GM18520 (cell line): ENCODE measurements at regions not wholly inside any gene's neighbourhood (a gene's known extent, or its start where the extent isn't known, plus 50 kb on each side); places are given as distances from the start of the nearest gene placed in this dataset.
"Not testable (repeated sequence)": the region's sequence is repeated elsewhere in the genome, so short reads cannot be mapped to it uniquely, and the experiment has no call there.

Source experiments
- ATAC-seq: cut with Tn5 transposase; IDR thresholded peaks from one replicate; pipeline ENCODE4 v1.9.1; 2021; ENCODE audit not compliant: unreplicated experiment

DNA sequence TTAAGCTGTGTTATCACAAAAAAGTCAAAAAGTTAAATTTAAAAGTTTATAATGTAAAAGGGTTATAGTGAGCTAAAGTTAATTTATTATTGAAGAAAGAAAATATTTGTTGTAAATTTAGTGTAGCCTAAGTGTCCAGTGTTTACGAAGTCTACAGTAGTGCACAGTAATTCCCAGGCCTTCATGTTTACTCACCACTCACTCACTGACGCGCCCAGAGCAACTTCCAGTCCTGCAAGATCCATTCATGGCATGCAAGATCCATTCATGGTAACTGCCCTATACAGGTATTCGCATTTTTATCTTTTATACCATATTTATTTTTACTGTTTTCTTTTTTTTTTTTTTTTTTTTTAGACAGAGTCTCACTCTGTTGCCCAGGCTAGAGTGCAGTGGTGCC lies 69.5 kb downstream of the TPRA1 start:
- ATAC-seq, result no peak

GRCh38 chr3:127518456-127519081 lies 72.0 kb downstream of the TPRA1 start:
- no peak for ATAC-seq

GRCh38 chr3:127512256-127512655 lies 78.3 kb downstream of the TPRA1 start:
- ATAC-seq, result no peak

DNA sequence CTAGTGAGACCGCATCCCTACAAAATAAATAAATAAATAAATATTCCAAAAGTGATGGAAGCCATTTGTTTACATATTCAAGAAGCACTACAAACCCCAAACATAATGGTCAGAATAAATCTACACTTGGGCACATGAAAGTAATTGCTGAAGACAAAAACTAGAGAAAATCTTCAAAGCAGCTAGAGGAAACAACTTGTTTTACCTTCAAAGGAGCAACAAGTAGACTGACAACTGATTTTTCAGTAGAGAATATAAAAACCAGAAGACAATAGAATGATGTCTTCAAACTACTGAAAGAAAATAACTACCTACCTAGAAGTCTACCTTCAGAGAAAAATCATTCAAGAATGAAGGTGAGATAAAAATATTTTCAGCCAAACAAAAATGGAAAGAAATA lies 89.4 kb downstream of the TPRA1 start:
- ATAC-seq, result no peak

GRCh38 chr3:127497676-127498075 lies 92.9 kb downstream of the TPRA1 start:
- no peak for ATAC-seq

DNA sequence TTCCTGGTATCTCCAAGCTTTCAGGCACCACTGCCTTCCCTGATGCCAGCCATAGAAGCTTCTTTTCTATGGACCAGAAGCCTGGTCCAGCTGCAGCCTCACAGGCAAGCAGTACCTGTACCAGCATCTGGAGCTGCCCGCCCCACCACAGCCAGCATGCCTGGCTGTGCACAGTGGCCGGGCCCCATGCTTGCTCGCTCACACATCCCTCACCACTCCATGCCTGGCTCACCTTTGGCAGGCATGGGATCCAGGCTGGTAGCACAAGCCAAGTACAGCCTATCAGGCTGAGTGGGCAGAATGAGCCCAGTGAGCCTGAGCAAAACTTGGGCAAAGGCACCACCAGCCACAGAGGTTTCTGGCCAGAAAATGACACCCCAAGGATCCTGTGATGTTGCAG lies 93.4 kb downstream of the TPRA1 start:
- ATAC-seq, result no peak

DNA sequence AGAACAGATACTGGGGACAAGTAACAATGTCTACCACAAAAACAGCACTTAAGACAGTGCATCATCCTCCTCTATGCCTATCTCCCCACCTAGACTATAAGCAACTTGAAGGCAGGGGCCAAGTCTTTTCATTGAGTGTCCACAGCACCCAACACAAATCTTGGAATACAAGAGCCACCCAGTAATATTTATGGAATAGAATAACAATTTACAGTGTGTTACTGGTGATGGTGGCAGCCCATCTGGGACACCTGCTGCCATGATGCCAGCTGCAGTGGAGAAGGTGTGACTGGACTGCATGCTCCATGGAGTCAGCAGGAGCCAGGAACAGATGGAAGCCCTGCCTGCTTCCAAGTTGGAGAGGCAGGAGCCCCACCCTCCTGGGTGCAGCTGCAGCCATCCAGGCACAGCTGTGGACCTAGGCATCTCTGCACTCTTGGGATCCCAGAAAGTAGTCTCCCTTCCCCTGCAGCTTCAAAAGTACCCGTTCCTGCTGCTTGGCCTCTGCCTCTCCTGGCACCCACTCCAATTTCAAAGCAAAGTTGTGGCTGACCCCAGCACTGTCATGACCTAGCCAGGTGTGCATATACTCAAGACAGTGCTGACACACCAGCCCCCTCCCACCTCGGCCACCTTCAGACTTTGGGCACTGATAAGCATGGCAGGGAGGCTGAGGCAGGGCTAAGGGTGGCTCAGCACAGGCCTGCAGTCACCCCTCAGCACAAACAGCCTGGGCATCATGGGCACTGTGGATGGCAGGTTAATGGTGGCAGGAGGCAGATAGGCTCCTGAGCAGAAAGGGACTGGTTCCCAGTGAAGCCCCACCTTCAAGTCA lies 94.5 kb downstream of the TPRA1 start:
- no peak for ATAC-seq

DNA sequence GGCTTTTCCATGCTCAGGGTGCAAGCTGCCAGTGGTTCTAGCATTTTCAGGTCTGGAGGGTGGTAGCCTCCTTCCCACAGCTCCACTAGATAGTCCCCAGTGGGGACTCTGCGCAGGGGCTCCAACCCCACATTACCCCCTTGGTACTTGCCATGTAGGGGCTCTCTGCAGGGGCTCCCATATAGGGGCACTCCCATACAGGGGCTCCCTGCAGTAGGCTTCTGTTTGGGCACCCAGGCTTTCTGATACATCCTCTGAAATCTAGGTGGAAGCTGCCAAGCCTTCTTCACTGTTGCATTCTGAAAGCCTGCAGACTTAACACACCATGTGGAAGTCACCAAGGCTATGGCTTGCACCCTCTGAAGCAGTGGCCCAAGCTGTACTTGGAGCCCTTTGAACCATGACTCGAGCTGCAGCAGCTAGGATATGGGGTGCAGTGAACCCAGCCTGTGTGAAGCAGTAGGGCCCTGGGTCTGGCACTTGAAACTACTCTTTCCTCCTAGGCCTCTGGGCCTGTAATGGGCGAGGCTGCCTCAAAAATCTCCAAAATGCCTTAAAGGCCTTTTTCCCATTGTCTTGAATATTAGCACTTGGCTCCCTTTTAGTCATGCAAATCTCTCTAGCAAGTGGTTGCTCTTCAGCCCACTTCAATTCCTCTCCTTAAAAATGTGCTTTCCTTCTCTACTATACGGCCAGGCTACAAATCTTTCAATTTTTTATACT lies 96.4 kb downstream of the TPRA1 start:
- no peak for ATAC-seq

DNA sequence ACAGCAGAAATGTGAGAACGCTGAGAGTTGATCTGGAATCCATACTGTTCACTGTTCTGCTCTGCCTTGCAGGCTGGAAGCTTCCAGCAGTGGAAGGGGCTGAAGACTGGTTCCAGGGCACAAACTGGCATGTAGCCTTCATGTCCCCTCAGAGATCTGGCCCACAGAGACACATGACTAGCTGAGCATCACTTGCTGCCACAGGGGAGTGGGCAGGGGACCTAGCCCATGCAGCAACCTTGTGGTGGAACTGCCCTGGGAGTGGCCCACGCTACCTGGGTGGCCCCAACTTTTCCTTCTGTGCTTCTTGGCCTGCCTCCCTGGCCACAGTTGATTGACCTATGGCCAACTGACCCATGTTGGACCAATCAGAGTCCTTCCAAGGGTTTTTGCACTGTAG lies 98.1 kb downstream of the TPRA1 start:
- no peak for ATAC-seq

- no peak for ATAC-seq
Observed at GRCh38 chr3:127491909-127492308, 98.6 kb downstream of the TPRA1 start.

- ATAC-seq, result no peak
Observed at GRCh38 chr3:127491323-127491722, 99.2 kb downstream of the TPRA1 start.

DNA sequence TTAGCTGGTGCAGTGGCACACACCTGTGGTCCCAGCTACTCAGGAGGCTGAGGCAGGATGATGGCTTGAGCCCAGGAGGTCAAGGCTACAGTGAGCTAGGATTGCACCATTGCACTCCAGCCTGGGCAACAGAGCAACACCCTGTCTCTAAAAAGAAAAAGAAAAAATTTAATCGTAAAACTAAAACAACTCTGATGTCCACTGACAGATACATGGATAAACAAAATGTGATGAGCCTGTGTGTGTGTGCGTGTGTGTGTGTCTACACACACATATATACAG lies 99.6 kb downstream of the TPRA1 start:
- not testable (repeated sequence) for ATAC-seq

DNA sequence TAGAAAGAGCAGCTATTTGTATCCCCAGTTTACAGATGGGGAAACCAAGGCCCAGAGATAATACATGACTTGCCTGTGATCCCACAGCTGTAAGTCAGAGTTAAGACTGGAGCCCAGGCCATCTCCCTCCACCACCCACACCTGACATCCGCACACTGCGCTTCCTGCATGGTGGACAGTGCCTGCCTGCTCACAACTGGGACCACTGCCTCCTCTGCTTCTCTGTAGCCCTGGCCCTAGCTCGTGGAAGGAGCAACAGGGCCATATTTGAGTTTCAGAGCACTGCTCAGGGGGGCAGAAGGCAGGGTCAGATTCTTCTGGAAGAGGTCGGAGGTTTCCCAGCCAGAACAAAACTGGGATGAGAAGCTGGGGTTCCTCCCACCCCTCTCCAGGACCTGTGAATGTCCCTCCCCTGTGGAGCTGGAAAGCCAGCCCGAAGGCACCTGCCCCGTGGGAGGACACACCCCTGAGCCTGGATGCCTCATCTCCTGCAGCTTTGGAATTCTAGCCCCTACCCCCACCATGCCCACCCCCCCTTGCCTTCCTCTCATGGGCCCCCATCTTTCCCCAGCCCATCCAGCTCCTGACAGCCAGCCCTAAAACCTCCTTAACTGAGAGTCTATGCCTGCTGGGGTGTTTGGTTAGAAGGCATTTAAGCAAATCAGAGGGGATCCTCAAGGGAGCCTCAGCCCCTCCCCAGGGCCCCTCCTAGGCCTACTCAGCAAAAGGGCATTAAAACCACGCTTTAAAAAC lies 100.1 kb downstream of the TPRA1 start:
- ATAC-seq, result no peak

DNA sequence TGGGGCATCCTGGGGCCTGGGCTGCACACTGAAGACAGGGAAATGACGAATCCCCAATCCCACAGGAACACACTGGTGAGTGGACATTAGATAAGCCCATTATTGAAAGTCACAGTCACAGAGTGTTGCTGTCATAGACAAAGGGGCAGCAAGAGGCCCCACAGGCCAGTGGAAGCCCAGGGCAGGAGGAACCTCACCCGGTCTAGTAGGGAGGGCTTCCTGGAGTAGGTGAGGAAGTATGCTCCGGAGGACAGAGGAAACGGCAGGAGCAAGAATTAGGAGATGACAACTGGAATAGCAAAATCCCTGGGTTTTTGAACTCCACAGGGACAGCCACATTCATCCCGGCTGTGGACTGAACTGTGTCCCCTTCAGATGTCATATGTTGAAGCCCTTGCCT lies 101.2 kb downstream of the TPRA1 start:
- no peak for ATAC-seq

DNA sequence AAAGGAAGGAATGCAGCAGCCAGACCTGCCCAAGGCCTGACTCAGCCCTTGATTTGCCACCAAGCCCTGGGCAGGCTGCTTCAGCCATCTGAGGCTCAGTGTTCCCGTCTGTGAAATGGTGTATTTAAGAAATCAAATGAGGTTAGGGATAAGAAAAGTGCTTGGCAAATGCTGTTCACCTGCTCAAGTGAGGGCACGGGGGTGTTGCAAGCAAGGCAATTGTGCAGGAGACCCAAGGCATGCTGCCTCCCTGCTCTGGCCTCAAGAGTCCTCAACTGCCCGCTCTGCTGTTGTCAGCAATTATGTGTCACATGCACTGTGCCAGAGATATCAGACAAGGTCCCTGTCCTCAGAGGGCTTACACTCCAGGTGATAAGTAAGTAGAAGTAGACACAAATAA lies 101.8 kb downstream of the TPRA1 start:
- ATAC-seq, result no peak

DNA sequence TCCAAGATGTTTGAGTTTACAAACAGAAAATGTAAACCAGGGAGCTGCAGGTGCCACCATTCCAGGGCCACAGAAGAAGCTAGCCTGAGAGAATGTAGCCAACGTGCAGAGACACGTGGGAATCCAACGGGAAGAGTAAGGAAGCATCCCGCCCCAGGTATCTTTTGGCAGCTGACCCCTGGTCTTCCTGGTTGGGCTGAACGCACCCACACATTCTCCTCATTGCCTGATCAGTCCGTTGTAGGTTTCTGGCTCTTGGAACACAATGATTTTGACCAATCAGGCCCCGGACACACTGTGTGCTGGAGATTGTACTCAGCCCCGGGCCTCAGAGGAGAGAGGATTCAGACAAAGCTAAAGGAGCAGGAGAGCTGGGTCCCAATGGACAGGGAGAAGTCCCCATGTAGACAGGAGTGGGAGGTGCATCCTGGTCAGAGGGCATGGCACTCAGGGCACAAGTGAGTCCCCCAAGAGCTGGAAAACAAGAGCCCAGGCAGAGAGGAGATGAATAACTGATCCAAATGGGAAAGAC lies 102.3 kb downstream of the TPRA1 start:
- ATAC-seq, result no peak

- ATAC-seq, result no peak
Observed at GRCh38 chr3:127487196-127487595, 103.3 kb downstream of the TPRA1 start.

GRCh38 chr3:127486321-127486944 lies 104.1 kb downstream of the TPRA1 start:
- no peak for ATAC-seq

- no peak for ATAC-seq
Observed at GRCh38 chr3:127485396-127486170, 105.0 kb downstream of the TPRA1 start.
